Memory B cell (primary cell): ENCODE measurements at regions not wholly inside any gene's neighbourhood (a gene's known extent, or its start where the extent isn't known, plus 50 kb on each side); places are given as distances from the start of the nearest gene placed in this dataset.

Experiments
- ATAC-seq: fragments of 150-1000 bp; cut with Tn5 transposase; 2 replicates; pipeline ENCODE4 v1.10.0; 2021; ENCODE audit warnings: low read depth, mild to moderate bottlenecking, moderate library complexity
- DNase-seq, 2 donors: peaks; one replicate each; pipeline ENCODE4 v3.0.0; 2022; ENCODE audit warnings: low spot score in 2 of 2
- H3K27ac Mint-ChIP-seq: one replicate; pipeline ENCODE4 v1.8.0; 2022; ENCODE audit warnings: mild to moderate bottlenecking, moderate library complexity, mixed read lengths
- H3K27me3 Mint-ChIP-seq: one replicate; pipeline ENCODE4 v1.8.0; 2022; ENCODE audit warnings: mixed read lengths
- H3K36me3 Mint-ChIP-seq: one replicate; pipeline ENCODE4 v1.8.0; 2022; ENCODE audit warnings: mild to moderate bottlenecking, mixed read lengths
- H3K4me1 Mint-ChIP-seq: one replicate; pipeline ENCODE4 v1.8.0; 2022; ENCODE audit warnings: mixed read lengths
- H3K4me3 Mint-ChIP-seq: one replicate; pipeline ENCODE4 v1.8.0; 2022; ENCODE audit warnings: mild to moderate bottlenecking, moderate library complexity, mixed read lengths
- H3K9me3 Mint-ChIP-seq: one replicate; pipeline ENCODE4 v1.8.0; 2022; ENCODE audit warnings: mixed read lengths

DNA sequence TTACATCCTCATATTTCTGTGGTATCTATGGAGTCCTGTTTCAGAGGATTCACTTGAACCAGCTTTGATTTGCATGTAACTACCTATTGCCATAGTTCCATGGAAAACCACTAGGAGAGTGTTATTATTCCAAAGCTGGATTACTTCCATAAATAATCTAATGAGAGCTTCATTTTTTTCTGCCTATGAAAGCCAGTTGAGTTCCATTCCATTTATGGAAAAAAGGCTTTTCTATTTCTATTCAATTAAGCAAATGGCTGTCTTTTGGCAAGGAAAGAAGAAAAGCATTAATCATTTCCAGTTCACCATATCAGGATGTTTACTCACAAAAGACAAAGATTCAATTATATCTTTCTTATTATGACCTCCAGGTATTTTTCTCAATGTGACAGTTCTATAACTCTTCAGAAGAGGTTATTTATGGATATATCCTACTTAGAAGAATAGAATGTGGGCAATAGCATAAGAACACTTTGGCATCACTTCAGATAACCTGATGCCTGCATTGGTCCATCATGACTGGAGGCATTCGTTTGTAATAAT is 259.9 kb upstream of the ZPLD1 start:
- H3K27ac Mint-ChIP-seq, result no peak overlapping the region
- no peak overlapping the region for H3K4me3 Mint-ChIP-seq
- DNase-seq (no peak), ATAC-seq (no peak)
- H3K9me3 Mint-ChIP-seq, result peaks cover 1% of the 10 kb centered on the region
- H3K4me1 Mint-ChIP-seq, result peaks cover 6% of the 10 kb centered on the region
- no peaks in the 10 kb centered on the region for H3K36me3 Mint-ChIP-seq
- no peaks in the 10 kb centered on the region for H3K27me3 Mint-ChIP-seq

- no peak for DNase-seq
- no peaks in the 10 kb centered on the region for H3K27me3 Mint-ChIP-seq
- H3K4me1 Mint-ChIP-seq, result peaks cover 6% of the 10 kb centered on the region
- H3K4me3 Mint-ChIP-seq, result no peak overlapping the region
- no peaks in the 10 kb centered on the region for H3K36me3 Mint-ChIP-seq
- peaks cover 1% of the 10 kb centered on the region for H3K9me3 Mint-ChIP-seq
- ATAC-seq, result no peak
- H3K27ac Mint-ChIP-seq, result no peak overlapping the region
Observed at GRCh38 chr3:102176333-102177050, 258.3 kb upstream of the ZPLD1 start.

GRCh38 chr3:102177075-102177755 is 257.6 kb upstream of the ZPLD1 start:
- no peaks in the 10 kb centered on the region for H3K36me3 Mint-ChIP-seq
- DNase-seq (no peak), ATAC-seq (no peak)
- H3K27me3 Mint-ChIP-seq, result no peaks in the 10 kb centered on the region
- H3K27ac Mint-ChIP-seq, result no peak overlapping the region
- no peak overlapping the region for H3K4me3 Mint-ChIP-seq
- H3K9me3 Mint-ChIP-seq, result peaks cover 1% of the 10 kb centered on the region
- H3K4me1 Mint-ChIP-seq, result peaks cover 6% of the 10 kb centered on the region

DNA sequence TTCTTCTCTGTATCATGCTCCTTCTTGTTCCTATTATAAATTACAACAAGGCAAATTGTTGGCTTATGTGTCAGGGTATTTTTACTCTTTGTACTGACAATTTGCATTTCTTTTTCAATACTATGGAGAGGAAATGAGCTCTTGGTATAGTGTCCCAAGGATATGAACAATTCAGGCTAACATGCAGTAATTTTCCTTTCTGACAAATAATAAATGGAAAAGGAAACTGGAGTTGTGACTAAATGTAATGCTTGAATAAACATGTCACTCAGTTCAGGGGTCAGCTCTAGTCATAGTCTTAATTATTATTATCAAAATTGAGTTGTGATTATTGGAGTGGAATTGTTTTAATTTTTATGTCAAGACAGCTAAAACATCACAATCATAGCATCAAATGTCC is 256.0 kb upstream of the ZPLD1 start:
- DNase-seq (no peak), ATAC-seq (no peak)
- Mint-ChIP-seq H3K4me1 (peaks cover 6% of the 10 kb centered on the region), H3K4me3 (no peak overlapping the region), H3K36me3 (no peaks in the 10 kb centered on the region), H3K27me3 (no peaks in the 10 kb centered on the region), H3K9me3 (peaks cover 1% of the 10 kb centered on the region), H3K27ac (no peak overlapping the region)

DNA sequence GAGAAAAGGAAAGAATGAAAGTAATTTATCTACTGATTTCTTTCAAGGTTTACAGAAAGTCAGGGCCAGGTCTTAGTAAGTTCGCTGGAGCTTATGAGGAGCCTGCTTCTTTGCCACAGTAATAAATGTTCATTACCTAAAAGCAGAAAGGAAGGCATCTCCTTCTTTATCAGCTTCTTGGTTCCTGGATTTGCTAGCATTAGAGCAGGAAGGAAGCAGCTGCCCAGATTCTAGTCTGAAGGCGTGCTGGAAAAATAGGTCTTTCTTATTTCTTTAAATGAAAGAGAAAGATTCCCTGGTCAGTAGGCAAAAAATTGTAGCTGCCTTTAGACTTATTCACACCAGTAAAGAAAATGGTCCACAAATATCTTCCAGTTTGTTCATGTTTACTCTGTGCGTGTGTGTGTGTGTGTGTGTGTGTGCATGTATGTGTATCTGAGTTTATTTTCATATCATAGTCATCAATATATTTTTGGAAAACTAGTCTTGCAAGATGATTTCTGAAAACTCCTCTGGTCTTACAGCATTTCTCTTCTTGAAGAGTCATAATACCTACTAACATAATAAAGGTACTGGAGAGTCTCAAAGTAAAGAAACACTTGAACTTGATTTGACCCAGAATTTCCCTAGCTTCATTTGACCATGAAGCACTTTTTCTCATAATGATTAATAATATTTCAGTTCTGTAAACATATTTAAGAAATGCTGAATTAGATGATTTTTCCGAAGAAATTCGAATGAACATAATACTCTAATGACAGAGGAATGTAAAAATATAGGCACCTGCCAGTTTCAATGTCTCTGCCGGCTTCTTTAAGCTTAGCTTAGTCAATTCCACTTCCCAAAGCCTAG is 255.3 kb upstream of the ZPLD1 start:
- Mint-ChIP-seq H3K27me3 (no peaks in the 10 kb centered on the region), H3K27ac (no peak overlapping the region), H3K4me3 (peak overlapping the region; percentile 66), H3K4me1 (peaks cover 6% of the 10 kb centered on the region), H3K9me3 (peaks cover 1% of the 10 kb centered on the region), H3K36me3 (no peaks in the 10 kb centered on the region)
- DNase-seq (no peak), ATAC-seq (peak; percentile 27)

DNA sequence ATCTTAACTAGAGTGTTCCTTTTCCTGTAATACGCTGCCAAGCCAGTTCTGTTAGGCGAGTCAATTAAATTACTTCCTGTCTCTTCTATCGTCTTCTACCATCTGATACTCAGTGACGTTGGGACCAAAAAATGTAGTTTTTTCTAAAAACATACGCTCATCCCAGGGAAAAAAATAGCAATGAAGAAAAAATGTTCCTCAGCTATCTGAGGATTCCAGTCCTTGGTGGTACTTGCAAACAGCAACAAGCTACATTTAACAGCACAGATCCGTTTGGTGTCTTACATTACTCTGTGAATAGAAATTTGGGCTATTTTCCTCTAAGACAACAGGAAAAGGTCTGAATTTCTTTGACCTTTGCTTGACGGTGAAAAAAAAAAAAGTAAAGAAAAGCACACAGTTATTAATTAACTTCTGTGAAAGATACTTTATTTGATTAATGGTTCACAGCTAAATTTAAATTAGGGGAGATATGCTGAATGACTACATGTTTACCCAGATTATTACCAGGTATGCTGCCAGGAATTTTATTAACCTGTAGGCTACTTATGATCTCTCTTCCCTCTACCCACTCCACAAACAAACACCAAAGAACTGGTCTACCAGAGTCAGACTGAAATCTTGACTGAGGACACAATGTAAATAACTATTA is 254.4 kb upstream of the ZPLD1 start:
- Mint-ChIP-seq H3K4me3 (no peak overlapping the region), H3K4me1 (peaks cover 6% of the 10 kb centered on the region), H3K36me3 (no peaks in the 10 kb centered on the region), H3K9me3 (peaks cover 1% of the 10 kb centered on the region), H3K27ac (no peak overlapping the region), H3K27me3 (no peaks in the 10 kb centered on the region)
- peak; percentile 62 for ATAC-seq
- no peak for DNase-seq

GRCh38 chr3:102181175-102181920 is 253.5 kb upstream of the ZPLD1 start:
- Mint-ChIP-seq H3K4me3 (no peak overlapping the region), H3K27me3 (no peaks in the 10 kb centered on the region), H3K9me3 (peaks cover 1% of the 10 kb centered on the region), H3K4me1 (peaks cover 6% of the 10 kb centered on the region), H3K27ac (no peak overlapping the region), H3K36me3 (no peaks in the 10 kb centered on the region)
- no peak for ATAC-seq
- no peak for DNase-seq

GRCh38 chr3:102182162-102182561 is 252.7 kb upstream of the ZPLD1 start:
- no peak for ATAC-seq
- no peak for DNase-seq
- Mint-ChIP-seq H3K27me3 (no peaks in the 10 kb centered on the region), H3K9me3 (peaks cover 1% of the 10 kb centered on the region), H3K27ac (no peak overlapping the region), H3K4me3 (no peak overlapping the region), H3K36me3 (no peaks in the 10 kb centered on the region), H3K4me1 (peaks cover 3% of the 10 kb centered on the region)

GRCh38 chr3:102183186-102183585 is 251.6 kb upstream of the ZPLD1 start:
- no peaks in the 10 kb centered on the region for H3K36me3 Mint-ChIP-seq
- peaks cover 1% of the 10 kb centered on the region for H3K9me3 Mint-ChIP-seq
- H3K27ac Mint-ChIP-seq, result no peak overlapping the region
- no peak overlapping the region for H3K4me3 Mint-ChIP-seq
- DNase-seq, result no peak
- no peaks in the 10 kb centered on the region for H3K27me3 Mint-ChIP-seq
- H3K4me1 Mint-ChIP-seq, result peaks cover 3% of the 10 kb centered on the region
- no peak for ATAC-seq

DNA sequence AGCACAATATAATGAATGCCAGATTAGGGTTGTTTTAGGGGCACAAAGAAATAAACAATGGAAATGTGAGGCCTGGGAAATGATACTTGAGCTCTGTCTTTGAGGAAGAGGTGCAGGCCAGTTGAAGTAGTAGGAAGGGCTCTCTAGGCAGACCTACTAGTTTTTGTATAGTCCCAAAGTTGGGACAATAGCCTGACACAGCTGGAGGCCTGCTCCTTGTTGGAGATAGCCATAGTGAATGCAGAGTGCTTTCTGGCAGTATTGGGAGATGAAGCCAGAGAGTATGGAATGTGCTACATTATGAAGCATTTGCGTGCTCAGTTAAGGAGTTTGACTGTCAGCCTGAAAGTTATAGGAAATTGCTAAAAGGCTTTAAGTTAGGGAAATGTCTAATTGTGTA is 251.2 kb upstream of the ZPLD1 start:
- no peak for DNase-seq

DNA sequence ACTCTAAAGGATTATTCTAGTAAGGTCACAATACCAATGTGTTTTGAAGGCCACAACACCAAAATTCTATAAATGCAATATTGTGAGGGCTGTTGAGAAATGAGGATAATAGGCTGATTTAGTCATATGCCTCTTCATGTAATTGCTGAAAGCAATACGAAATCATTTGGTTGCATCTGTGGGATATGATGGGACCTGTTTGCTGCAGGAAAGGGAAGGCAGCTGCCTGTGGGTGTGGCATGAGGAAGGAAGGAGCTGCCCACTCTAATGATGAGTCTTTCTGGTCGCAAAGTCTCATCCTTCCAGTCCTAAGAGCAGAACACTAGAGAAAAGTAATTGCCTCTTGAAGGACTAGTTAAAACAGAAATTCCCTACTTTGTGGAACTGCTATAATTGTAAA is 245.3 kb upstream of the ZPLD1 start:
- ATAC-seq (no peak), DNase-seq (no peak)
- Mint-ChIP-seq H3K9me3 (no peaks in the 10 kb centered on the region), H3K4me1 (peaks cover 4% of the 10 kb centered on the region), H3K27me3 (no peaks in the 10 kb centered on the region), H3K27ac (no peak overlapping the region), H3K4me3 (no peak overlapping the region), H3K36me3 (no peaks in the 10 kb centered on the region)

More for the DNA sequence above, 251.2 kb upstream of the ZPLD1 start:
- Mint-ChIP-seq H3K36me3 (no peaks in the 10 kb centered on the region), H3K27ac (no peak overlapping the region), H3K27me3 (no peaks in the 10 kb centered on the region), H3K4me3 (no peak overlapping the region), H3K9me3 (no peaks in the 10 kb centered on the region), H3K4me1 (peaks cover 3% of the 10 kb centered on the region)
- ATAC-seq, result no peak

- Mint-ChIP-seq H3K4me1 (peaks cover 5% of the 10 kb centered on the region), H3K4me3 (no peak overlapping the region), H3K27me3 (no peaks in the 10 kb centered on the region), H3K9me3 (no peaks in the 10 kb centered on the region), H3K36me3 (no peaks in the 10 kb centered on the region), H3K27ac (no peak overlapping the region)
- DNase-seq (no peak), ATAC-seq (no peak)
Observed at GRCh38 chr3:102189956-102190723, 244.7 kb upstream of the ZPLD1 start.

DNA sequence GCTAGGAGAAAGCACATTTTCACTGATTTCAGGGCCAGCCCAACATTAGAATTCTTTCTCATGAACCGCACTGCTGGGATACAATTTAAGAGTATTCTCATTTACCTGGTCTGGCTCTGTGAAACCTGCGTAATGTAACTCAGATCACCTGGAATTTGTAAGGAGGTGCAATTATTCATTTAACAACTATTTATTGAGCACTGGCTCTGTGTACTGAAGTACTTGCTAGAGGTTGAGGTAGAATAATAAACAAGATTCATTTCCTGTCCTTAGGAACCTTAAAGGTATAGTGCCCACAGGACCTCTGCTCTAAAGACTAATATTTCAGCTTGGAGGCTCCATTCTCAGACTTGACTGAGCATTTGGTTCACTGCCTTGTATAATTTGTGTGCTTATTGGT is 242.2 kb upstream of the ZPLD1 start:
- Mint-ChIP-seq H3K4me1 (peaks cover 7% of the 10 kb centered on the region), H3K36me3 (no peaks in the 10 kb centered on the region), H3K9me3 (no peaks in the 10 kb centered on the region), H3K27ac (no peak overlapping the region), H3K27me3 (no peaks in the 10 kb centered on the region), H3K4me3 (no peak overlapping the region)
- DNase-seq (no peak), ATAC-seq (no peak)
